PC-9 (cell line): ENCODE measurements at regions not wholly inside any gene's neighbourhood (a gene's known extent, or its start where the extent isn't known, plus 50 kb on each side); places are given as distances from the start of the nearest gene placed in this dataset.

Experiments used
- BruUV-seq: library from RNA; stranded (reverse); fragments of 400-500 nt; replicated peaks from 2 replicates; lab custom pipeline; 2021; lab: Mats Ljungman, UMichigan
- CTCF ChIA-PET: fragments of 300-600 bp; sonication (Branson Sonifier 250); formaldehyde crosslinking; loops from one replicate; lab custom pipeline; 2022; ENCODE audit warnings: antibody characterized with exemption; lab: Charles Lee
- POLR2A ChIA-PET: fragments of 300-600 bp; sonication (Branson Sonifier 250); formaldehyde crosslinking; loops from one replicate; lab custom pipeline; 2022; ENCODE audit warnings: antibody characterized with exemption; ENCODE audit not compliant: unreplicated experiment; lab: Charles Lee
- DNase-seq, 2 experiments: peaks; one replicate each; pipeline versions ENCODE4 v3.0.0 to v3.0.0-alpha.2; 2015 to 2022; ENCODE audit warnings: mixed read lengths in 1 of 2
- H2AFZ ChIP-seq: fragments of 200-600 bp; sonication (generic); 2 replicates; pipeline ENCODE4 v1.8.1; 2017; ENCODE audit warnings: antibody characterized with exemption
- H3F3A ChIP-seq: fragments of 200-600 bp; sonication (generic); 2 replicates; pipeline ENCODE4 v1.8.1; 2017; ENCODE audit warnings: antibody characterized with exemption, mild to moderate bottlenecking, low read depth; ENCODE audit not compliant: insufficient read depth
- H3K27ac ChIP-seq: fragments of 200-600 bp; sonication (generic); 2 replicates; pipeline ENCODE4 v1.6.1; 2016; ENCODE audit warnings: mixed run types
- H3K27me3 ChIP-seq: fragments of 200-600 bp; sonication (generic); 2 replicates; pipeline ENCODE4 v1.6.1; 2016; ENCODE audit warnings: low read depth, mixed run types; ENCODE audit not compliant: insufficient read depth
- H3K36me3 ChIP-seq: fragments of 200-600 bp; sonication (generic); 2 replicates; pipeline ENCODE4 v1.6.1; 2016; ENCODE audit warnings: low read depth, mixed run types
- H3K4me1 ChIP-seq: fragments of 200-600 bp; sonication (generic); replicated peaks from 2 replicates; pipeline ENCODE4 v1.6.1; 2016; ENCODE audit warnings: mixed run types; ENCODE audit not compliant: insufficient read depth
- H3K4me2 ChIP-seq: fragments of 200-600 bp; sonication (generic); 2 replicates; pipeline ENCODE4 v1.6.1; 2017; ENCODE audit warnings: mixed run types
- H3K4me3 ChIP-seq: fragments of 200-600 bp; sonication (generic); 2 replicates; pipeline ENCODE4 v1.6.1; 2016; ENCODE audit warnings: mixed run types
- H3K79me2 ChIP-seq: fragments of 200-600 bp; sonication (generic); 2 replicates; pipeline ENCODE4 v1.6.1; 2017; ENCODE audit warnings: low read depth, mixed run types
- H3K9me2 ChIP-seq: fragments of 200-600 bp; sonication (generic); 2 replicates; pipeline ENCODE4 v1.8.1; 2017; ENCODE audit warnings: mild to moderate bottlenecking; ENCODE audit not compliant: insufficient read depth
- H3K9me3 ChIP-seq: fragments of 200-600 bp; sonication (generic); 2 replicates; pipeline ENCODE4 v1.8.1; 2016; ENCODE audit warnings: low read depth; ENCODE audit not compliant: insufficient read depth
- H4K20me1 ChIP-seq: fragments of 200-600 bp; sonication (generic); 2 replicates; pipeline ENCODE4 v1.8.1; 2017; ENCODE audit not compliant: insufficient read depth
- EZH2 ChIP-seq: fragments of 200-600 bp; sonication (generic); IDR thresholded peaks from 2 replicates; pipeline ENCODE4 v1.8.0; 2017; ENCODE audit warnings: antibody characterized with exemption, low read depth
- intact Hi-C: fragments of 100-400 bp; cut with micrococcal nuclease; formaldehyde crosslinking; loops from one replicate; pipeline ENCODE4 v1.10.0; 2022; ENCODE audit not compliant: unreplicated experiment
- TF ChIP-seq, protein P1 (sequence below): fragments of 200-600 bp; sonication (generic); conservative IDR thresholded peaks from 2 replicates; pipeline ENCODE4 v1.6.1; 2017; ENCODE audit warnings: mixed run types, antibody characterized with exemption, mild to moderate bottlenecking, moderate library complexity

- Histone ChIP-seq H3K4me1 (no peaks in the 10 kb centered on the region), H3K9me2 (no peaks in the 10 kb centered on the region), H3K27me3 (no peaks in the 10 kb centered on the region), H3K9me3 (no peaks in the 10 kb centered on the region), H4K20me1 (no peaks in the 10 kb centered on the region), H3K4me3 (no peak overlapping the region), H3K36me3 (no peaks in the 10 kb centered on the region), H3F3A (no peaks in the 10 kb centered on the region), H3K4me2 (no peak overlapping the region), H3K27ac (no peak overlapping the region), H3K79me2 (no peaks in the 10 kb centered on the region), H2AFZ (no peak overlapping the region)
- ChIA-PET CTCF (no interaction called here), POLR2A (no interaction called here)
- intact Hi-C loops = no loop called here
- TF ChIP-seq, protein P1, sequence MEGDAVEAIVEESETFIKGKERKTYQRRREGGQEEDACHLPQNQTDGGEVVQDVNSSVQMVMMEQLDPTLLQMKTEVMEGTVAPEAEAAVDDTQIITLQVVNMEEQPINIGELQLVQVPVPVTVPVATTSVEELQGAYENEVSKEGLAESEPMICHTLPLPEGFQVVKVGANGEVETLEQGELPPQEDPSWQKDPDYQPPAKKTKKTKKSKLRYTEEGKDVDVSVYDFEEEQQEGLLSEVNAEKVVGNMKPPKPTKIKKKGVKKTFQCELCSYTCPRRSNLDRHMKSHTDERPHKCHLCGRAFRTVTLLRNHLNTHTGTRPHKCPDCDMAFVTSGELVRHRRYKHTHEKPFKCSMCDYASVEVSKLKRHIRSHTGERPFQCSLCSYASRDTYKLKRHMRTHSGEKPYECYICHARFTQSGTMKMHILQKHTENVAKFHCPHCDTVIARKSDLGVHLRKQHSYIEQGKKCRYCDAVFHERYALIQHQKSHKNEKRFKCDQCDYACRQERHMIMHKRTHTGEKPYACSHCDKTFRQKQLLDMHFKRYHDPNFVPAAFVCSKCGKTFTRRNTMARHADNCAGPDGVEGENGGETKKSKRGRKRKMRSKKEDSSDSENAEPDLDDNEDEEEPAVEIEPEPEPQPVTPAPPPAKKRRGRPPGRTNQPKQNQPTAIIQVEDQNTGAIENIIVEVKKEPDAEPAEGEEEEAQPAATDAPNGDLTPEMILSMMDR = no peak
- no peak for TF ChIP-seq EZH2
- no peak for DNase-seq
- BruUV-seq = no TSS peak
Observed at GRCh38 chr12:19897900-19898408, 458.7 kb downstream of the AEBP2 start.

GRCh38 chr12:19901841-19902240, 462.5 kb downstream of the AEBP2 start:
- Histone ChIP-seq H3K9me3 (no peaks in the 10 kb centered on the region), H2AFZ (no peak overlapping the region), H3K79me2 (no peaks in the 10 kb centered on the region), H3K36me3 (no peaks in the 10 kb centered on the region), H3K27me3 (no peaks in the 10 kb centered on the region), H3K9me2 (no peaks in the 10 kb centered on the region), H3K4me3 (no peak overlapping the region), H4K20me1 (no peaks in the 10 kb centered on the region), H3K4me2 (no peak overlapping the region), H3F3A (no peaks in the 10 kb centered on the region), H3K4me1 (no peaks in the 10 kb centered on the region), H3K27ac (no peak overlapping the region)
- CTCF ChIA-PET = no interaction called here
- no peak for DNase-seq
- POLR2A ChIA-PET = no interaction called here
- BruUV-seq = no TSS peak
- intact Hi-C loops = no loop called here
- no peak for TF ChIP-seq EZH2
- TF ChIP-seq, protein P1 = no peak

GRCh38 chr12:19904819-19905218, 463.5 kb upstream of the PDE3A start:
- POLR2A ChIA-PET = interaction anchor here (0.5 kb wide), 1 partner anchor 1066 kb away, joined by 3 read pairs; no protein-coding TSS in a partner anchor

More at GRCh38 chr12:19904819-19905218, 463.5 kb upstream of the PDE3A start:
- H3K27me3 ChIP-seq = no peaks in the 10 kb centered on the region
- H3K9me2 ChIP-seq = no peaks in the 10 kb centered on the region
- H4K20me1 ChIP-seq = no peaks in the 10 kb centered on the region
- H3F3A ChIP-seq = no peaks in the 10 kb centered on the region
- no peak overlapping the region for H3K27ac ChIP-seq
- H3K4me1 ChIP-seq = no peaks in the 10 kb centered on the region
- no peaks in the 10 kb centered on the region for H3K79me2 ChIP-seq
- H3K4me2 ChIP-seq = no peak overlapping the region
- BruUV-seq = no TSS peak
- H3K9me3 ChIP-seq = no peaks in the 10 kb centered on the region
- H3K4me3 ChIP-seq = no peak overlapping the region
- H2AFZ ChIP-seq = no peak overlapping the region
- DNase-seq = no peak
- no peak for TF ChIP-seq EZH2
- TF ChIP-seq, protein P1 = no peak
- intact Hi-C loops = no loop called here
- CTCF ChIA-PET = no interaction called here
- H3K36me3 ChIP-seq = no peaks in the 10 kb centered on the region
